NCI-H526 (cell line): ENCODE measurements at regions not wholly inside any gene's neighbourhood (a gene's known extent, or its start where the extent isn't known, plus 50 kb on each side); places are given as distances from the start of the nearest gene placed in this dataset.
"Not testable (repeated sequence)": the region's sequence is repeated elsewhere in the genome, so short reads cannot be mapped to it uniquely, and the experiment has no call there.

Source experiments
- DNase-seq, 2 experiments: peaks; one replicate each; lab custom pipeline; 2025; lab: John Stamatoyannopoulos, UW

DNA sequence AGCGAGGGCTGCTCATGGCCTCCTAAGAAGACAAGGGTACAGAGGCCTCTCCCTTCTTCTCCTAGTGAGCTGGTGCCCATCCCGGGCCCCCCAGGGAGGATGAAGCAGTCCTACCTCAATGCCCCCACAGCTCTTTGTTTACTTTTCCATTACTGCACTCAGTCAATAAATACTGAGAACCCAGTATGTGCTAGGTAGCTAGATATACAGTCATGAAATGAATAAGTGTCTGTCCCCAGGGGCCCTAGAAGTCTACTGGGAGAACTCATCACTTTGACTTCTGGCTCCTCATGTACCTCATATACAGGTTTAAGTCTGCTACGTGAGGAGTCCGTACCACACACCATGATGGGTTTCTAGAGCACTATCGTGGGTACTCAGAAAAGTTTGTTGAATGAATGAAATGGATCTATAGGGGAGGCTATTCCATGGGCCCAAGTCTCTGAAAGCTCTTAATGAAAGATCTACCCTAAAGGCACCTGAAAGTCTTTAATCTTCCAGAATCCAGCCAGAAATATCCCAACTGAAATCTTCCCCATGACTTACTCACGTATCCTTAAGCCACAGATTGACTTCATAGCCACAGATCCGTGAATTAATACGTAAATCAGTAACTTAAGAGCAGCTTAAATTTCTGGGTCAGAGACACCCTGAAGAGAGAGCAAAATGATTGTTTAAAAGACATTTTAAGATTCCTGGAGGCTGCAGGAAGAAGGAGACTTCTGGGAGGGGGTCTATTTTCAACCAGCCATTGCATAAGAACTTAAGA, 51.6 kb upstream of the POMP start:
- no peak for DNase-seq

DNA sequence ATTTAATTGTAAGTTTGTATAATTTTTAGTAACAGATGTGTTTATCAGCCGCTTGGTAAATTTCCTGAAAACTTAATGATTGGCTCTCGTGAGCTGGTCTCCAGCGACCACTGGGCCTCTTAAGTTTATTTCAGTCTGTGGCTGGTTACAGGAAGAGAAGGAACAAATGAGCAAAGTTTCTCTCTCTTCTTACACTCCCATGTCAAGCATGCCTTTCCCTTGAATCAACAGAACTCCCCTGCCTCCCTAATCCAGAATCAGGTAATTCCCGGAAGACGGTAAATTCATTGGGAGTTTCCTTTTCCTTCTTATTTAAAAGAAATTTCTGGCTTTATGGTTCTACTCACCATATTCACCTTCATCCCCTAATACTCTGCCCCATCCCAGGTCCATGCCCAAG, 52.5 kb upstream of the POMP start:
- no peak for DNase-seq

DNA sequence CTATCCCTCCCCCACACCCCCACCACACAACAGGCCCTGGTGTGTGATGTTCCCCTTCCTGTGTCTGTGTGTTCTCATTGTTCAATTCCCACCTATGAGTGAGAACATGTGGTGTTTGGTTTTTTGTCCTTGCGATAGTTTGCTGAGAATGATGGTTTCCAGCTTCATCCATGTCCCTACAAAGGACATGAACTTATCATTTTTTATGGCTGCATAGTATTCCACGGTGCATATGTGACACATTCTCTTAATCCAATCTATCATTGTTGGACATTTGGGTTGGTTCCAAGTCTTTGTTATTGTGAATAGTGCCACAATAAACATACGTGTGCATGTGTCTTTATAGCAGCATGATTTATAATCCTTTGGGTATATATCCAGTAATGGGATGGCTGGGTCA, 53.8 kb upstream of the POMP start:
- not testable (repeated sequence) for DNase-seq

DNA sequence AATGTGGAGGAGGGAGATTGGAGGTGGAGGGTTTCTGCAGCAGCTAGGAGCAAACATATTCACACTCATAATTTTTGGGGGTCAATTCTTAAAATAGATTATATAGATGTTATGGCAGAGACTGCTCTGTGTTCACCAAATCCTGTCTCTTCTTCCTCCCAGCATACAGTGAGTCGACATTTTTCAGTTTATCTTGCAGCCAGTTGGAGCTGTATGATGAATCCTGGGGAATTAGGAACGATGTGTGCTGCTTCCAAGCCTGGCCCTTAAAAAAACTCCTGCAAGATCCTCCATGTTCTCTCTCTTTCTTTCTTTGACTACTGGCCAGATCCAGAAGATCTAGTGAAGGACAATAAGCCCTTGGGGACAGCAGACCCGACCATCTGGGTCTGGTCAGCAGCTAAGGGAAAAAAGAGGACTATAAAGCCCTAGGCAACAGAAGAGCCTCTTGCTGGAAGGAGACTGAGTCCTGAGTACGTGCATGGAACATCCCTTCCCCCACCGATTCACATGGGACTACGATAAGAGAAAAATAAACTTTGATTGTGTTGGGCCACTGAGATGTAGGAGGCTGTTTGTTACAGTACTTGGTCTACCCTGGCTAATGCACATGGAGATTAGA, 55.8 kb upstream of the POMP start:
- DNase-seq: no peak

DNA sequence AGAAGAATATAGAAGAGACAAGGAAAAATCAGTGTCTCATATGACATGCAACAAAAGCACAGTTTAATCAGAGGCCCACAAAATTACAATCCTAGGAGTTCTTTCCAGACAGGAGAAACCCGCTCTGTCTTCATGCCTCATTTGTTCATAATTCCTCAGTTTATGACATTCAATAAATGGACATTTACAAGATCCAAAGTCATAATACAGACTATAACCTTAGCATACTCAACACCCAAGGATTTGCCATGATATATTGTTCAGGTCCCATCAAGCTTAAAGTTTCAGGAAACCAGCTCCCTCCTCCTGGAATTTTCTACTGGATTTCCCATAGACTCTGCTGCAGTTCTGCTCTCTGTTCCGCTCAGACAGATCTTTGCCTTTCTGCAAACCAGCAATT, 56.4 kb upstream of the POMP start:
- DNase-seq: no peak

DNA sequence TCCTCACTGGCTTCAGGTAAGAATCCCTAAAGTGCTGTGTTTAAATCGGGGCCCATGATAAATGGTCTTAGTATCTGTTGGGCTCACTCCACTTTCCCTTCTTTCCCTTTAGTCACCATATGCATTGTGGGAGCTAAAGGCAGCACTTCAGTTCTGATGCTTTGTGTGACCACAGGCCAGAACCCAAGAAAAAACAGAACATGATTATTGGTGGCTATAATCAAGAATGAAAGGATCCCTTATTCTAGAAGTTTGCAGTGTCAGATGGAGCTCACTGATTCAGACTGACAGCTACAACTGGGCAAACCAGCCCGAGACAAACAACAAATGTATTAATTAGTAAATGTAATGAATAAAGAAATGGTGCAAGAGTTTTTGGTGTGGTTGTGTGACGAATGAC, 57.3 kb upstream of the POMP start:
- DNase-seq: no peak

DNA sequence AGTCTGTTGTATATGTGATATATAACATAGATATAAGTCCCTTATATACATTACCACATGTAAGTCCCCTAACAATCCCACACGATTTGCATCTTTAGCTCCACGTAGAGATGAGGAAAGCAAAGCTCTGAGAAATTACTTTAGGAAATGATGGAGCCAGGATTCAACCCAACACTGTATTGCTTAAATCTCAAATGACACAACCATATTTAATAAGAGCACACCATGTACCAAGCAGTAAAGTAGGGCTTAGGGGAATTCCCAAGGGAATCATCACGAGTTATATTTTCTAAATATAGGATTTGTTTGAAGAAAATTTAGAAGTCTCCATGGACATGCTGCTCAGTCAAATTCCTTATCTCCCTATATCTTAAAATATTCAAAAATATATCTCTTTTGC, 61.3 kb upstream of the POMP start:
- peak; percentile 95 for DNase-seq

DNA sequence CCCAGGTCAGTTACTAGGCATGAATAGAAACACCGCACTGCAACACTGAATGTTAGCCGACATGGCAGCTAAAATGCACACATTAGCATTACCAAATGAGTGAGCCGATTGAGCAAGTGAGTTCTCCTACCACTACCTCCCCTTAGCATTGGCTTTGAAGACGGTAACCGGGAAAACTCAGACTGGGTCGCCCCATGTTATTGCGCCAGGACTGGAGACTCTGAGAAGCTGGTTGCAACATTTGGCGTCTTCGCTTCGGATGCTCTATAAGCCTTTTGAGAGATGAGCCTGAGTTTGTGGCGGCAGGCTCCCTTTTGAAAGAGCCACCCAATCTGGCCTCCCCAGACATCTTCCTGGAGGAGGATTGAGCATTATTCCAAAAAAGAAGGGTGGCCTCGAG, 68.5 kb upstream of the POMP start:
- no peak for DNase-seq

DNA sequence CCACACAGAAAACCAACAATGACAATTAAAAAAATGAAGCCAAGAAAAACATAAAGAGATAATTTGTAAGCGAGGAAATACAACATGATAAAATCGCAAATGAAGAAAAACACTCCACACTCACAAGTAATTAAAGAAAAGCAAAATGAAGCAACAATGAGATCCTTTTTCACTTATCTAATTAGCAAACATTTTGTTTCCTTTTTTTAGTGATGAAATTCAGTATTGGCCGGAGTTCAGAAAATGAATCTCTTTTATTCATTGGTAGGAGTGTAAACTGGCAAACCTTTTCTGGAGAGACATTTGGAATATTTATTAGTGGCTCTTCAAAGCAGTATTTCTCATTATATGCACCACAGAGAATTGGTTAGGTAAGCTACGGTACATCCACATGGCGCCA, 70.6 kb upstream of the POMP start:
- DNase-seq: no peak

DNA sequence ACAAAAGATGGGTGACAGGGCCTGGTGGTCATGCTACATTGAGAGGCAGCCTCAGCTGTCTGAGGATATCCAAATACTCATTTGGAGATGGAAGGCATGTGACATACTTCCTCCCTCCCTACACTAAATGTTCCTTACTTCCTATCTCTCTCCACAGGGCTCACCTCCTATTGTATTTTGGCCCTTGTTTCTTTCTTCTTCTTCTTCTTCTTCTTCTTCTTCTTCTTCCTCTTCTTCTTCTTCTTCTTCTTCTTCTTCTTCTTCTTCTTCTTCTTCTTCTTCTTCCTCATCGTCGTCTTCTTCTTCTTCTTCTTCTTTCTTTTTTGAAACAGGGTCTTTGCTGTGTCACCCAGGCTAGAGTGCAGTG, 71.8 kb upstream of the POMP start:
- no peak for DNase-seq

DNA sequence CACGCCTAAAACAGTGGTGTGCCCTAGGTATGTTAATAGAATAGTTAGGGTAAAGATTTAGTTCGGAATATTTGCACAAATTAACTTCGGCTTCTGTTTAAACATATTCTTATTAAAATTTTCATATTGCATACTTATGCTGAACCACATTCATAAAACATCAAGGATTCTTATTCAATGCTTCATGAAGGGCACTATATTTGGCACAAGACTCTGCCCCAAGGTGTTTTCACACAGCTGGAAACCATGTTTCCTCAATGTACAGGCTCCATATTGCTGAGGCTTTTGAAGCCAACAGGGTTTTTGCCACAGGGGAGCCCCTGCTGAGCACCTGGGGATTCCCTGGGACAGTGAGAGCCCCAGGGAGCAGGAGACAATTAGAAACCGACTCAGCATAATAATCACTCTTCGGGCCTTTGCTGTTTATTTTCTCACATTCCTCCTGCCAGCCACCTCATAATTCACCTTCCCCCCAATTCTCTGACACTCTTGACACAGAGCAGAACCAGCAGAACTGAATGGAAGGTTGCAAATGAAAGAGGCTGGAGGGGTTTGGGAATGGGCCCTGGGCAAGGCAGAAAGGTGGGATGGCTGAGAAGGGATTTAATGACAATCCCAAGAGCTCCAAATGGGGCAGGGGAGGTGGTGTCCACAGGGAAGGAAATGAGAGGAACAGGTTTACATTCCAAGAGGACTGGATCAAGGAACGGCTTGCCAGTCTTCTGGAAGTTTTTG, 72.3 kb upstream of the POMP start:
- DNase-seq: no peak

DNA sequence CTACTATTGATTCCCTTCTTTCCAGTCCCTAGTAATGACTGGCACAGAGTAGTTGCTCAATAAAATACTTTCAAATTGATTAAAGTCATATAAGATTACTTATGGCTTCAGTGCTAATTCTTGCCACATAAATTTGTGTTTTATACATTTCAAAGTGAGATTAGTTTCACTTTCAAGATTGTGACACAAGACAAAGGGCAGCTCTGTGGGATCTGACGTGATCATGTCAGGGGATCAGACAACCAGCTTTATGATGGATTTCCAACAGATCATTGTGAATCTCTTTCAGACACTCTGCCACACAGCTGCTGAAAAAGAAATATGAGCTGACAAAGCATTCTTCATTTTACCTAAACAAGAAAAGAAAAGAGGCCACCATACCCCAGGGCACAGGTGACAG, 73.4 kb upstream of the POMP start:
- no peak for DNase-seq

DNA sequence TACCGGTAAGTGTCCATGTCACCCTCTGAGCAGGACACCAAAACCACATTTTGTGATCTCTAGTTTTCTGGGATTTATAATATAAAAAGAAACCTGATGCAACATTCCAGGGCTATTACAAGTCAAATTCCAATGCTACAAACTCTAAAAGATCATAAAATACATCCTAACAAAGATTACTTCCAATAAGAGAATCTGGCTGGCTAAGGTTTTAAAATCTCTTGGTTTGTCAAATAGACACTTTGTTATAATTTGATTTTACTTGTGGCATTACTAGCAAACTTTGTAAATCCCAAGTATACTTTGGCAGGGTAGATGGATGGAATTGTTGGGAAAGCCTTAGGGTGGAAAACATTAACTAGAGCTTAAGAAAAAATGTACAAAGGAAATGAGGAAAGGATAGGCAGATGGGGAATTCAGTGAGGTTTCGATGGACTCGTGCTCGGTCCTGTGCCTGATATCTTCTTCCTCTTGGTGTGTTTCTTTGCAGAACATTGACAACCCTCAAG, 74.0 kb upstream of the POMP start:
- DNase-seq: no peak

DNA sequence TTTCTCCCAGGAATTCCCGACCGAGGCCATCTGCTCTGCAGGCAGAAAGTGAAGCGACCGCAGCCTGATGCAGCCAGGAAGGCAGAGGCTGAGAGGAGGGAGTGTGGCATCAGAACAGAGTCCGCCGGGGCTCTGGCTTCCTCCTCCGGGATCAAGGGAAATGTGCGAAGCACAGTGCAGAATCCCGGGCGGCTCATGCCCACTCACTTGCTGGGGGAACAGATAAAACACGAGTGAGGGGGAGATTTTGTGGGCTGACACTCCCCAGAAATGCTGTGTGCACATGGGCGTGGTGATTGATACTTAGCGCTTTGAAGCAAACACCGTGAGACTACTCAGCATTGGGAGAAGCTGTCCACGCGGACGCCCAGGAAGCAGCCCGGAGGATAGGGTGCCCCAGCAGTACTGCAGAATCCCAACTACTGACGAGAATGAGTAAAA, 75.3 kb upstream of the POMP start:
- no peak for DNase-seq

DNA sequence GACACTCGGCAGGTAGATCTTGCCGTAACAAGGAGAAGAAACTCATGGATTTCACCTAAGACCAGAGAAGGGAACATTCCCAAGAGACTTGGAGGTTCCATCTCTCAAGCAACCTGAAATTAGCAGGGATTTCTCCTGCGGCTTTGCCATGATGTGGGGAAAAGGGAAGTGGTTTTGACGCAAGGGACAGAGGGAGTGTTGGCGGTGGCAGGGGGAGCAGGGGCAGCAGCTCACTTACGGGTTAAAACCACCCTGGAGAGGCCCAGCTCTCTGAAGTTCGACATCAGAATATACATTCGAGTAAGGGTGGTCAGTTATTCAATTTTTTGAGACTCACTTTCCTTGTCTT, 76.1 kb upstream of the POMP start:
- DNase-seq: no peak

DNA sequence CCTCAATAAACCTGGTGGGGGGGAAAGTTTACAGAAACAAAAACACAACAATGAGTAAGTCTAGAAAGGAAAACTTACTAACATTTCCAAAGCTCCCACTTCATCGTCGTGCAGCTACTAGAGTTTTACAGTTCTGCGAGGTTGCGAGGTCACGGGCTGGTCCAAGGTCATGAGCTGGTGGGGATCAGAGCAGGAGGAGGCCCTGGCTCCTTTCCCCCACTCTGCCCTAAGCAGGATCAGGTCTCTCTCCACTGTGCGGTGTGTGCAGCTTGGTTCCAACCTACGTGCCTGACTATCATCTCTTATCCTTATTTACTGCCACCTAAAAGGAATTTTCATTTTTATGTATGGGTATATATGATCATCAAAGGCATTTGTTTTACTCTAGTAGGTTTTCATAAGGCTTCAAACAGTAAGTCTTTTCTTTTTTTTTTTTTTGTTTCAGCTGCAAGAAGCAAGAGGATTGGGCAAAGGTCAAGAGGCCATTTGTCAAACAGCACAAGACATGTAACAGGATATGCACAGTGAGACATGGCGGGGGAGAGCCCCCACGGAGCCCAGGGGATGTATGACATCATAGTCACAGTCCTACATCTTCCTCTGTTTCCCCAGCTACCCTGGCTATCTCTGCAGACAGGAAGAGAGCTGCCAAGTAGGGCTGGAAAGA, 76.6 kb upstream of the POMP start:
- DNase-seq: no peak

DNA sequence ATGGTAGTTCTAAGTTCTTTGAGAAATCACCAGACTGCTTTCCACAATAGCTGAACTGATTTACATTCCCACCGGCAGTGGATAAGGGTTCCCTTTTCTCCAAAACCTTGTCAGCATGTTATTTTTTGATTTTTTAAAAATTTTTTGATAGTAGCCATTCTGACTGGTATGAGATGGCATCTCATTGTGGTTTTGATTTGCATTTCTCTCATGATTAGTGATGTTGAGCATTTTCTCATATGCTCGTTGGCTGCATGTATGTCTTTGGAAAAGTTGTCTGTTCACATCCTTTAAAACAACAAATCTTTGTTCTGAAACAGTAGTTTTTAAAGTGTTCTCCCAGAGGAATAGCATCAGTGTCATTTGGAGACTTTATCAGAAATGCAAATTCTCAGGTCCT, 77.5 kb upstream of the POMP start:
- DNase-seq: no peak

DNA sequence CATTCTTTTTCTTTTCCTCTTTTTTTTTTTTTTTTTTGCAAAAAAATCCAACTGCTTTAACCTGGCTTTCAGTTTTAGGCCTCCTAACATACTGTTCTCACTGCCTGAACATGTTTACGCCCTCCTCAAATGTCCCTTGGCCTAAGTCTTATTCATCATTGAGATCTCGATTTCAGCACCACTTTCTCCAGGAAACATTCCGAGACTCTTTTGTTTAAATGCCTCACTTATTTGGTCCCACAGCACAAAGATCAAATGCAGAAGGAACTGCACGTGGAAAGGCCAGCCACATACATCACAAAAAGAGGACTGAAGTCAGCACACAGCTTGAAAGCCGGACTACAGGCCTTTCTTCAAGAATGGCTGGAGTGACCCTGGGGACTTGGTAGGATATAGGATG, 79.2 kb upstream of the POMP start:
- no peak for DNase-seq

DNA sequence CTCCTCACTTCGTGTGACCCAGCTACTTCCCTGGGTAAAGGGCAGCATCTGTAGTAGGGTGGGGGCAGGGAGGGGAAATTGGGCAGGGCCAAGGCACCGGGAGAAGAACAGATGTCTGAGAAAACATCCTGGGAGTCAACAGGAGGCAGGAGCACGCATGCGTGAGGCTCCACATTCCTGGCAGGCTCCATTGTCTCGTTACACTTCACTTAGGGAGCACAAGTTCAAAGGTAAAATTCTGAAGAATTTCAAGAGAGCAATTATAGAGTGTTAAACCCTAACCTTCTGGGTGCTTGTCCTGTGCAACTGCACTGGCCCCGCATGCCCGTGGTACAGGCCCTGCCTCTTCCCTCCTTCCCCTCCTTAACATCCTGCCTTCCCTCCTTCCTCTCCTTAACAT, 79.6 kb upstream of the POMP start:
- DNase-seq: no peak

DNA sequence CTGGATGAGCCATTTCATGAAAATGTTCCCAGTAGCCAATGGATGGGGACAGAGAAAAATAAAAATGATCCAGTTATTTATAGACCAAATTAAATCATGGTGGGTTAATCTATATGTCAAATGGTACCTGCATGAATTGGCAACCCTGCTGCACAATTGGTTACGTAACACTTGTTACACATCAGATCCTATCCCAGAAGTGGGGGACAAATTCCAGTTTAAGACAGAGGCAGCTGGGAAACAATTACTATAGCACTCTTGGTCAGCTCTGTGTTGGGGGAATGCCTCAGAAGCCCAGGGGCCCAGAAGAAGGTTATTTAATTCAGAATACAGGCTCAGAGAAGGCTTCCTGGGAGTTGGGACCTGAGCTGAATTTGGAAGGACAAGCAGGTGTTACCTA, 81.1 kb upstream of the FLT1 start:
- DNase-seq: no peak

DNA sequence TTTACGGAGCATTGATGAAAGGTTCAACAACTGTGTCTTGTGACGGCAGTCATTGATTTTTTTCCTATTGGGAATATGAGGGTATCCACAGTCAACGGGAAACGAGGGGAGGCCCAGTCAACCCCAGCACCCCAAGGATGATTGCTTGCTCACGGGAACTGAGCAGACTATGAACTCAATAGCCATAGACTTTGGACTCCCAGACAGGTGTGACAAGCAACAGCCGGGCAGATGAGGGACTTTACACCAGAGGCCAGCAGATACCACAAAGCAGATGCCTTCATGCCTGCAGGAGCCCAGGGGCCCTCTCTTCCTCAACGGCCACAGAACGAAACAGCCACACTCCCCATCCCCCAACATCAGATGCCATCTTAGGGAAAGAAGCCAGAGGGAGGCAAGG, 80.3 kb upstream of the FLT1 start:
- peak; percentile 14 to 65 for DNase-seq

DNA sequence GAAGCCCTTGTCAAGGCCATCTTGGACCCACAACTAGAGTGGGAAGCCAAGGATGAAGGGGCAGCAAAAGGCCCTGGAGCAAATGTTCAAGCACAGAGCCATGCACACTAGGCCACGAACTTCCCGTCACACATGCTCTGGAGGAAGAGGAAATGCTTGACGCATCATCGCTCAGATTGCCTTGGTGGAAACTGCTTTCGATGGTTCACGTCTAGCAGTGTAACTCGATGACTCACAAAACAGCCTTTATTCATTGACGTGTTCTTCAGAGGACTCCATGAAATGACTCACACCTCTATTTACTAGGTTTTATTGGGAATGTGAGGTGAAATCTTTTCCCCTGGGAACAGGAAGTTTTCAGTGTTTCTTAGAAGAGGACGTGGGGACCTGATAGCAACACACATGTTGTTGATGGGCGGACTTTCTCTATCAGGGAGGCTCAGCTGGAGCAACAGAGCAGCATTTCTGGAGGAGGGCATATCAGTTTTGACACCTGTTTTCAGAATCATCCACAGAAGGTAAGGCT, 79.8 kb upstream of the FLT1 start:
- DNase-seq: no peak
